NCI-H1694 (cell line): ENCODE measurements at regions not wholly inside any gene's neighbourhood (a gene's known extent, or its start where the extent isn't known, plus 50 kb on each side); places are given as distances from the start of the nearest gene placed in this dataset.
A peak's percentile ranks its signal among the peaks of the same experiment; 100 is the strongest.

Experiments used
- DNase-seq: peaks from one replicate; lab custom pipeline; 2025; lab: John Stamatoyannopoulos, UW

GRCh38 chr14:76926521-76927251, 100.5 kb downstream of the LRRC74A start:
- DNase-seq, result peak; percentile 63

GRCh38 chr14:76925097-76925441, 98.9 kb downstream of the LRRC74A start:
- DNase-seq, result no peak

- DNase-seq, result peak; percentile 98
Measured at GRCh38 chr14:76924371-76925096, 98.3 kb downstream of the LRRC74A start.

GRCh38 chr14:76923431-76924370, 97.5 kb downstream of the LRRC74A start:
- DNase-seq, result no peak

- DNase-seq, result no peak
Measured at GRCh38 chr14:76922584-76922983, 96.4 kb downstream of the LRRC74A start.

GRCh38 chr14:76922092-76922491, 95.9 kb downstream of the LRRC74A start:
- no peak for DNase-seq

- peak; percentile 82 for DNase-seq
Measured at GRCh38 chr14:76921088-76921399, 94.8 kb downstream of the LRRC74A start.

GRCh38 chr14:76920331-76921087, 94.3 kb downstream of the LRRC74A start:
- DNase-seq, result peak; percentile 100

GRCh38 chr14:76919431-76920330, 93.5 kb downstream of the LRRC74A start:
- DNase-seq, result peak; percentile 99
